ENCODE measurements at regions not wholly inside any gene's neighbourhood (a gene's known extent, or its start where the extent isn't known, plus 50 kb on each side); places are given as distances from the start of the nearest gene placed in this dataset.

GRCh38 chr3:176687754-176688153 is 509.5 kb downstream of the TBL1XR1 start:
- Histone ChIP-seq H2BK120ac (ENCODE audit: low read depth, low read length, poor library complexity, severe bottlenecking) (no peak overlapping the region), H3K79me2 (ENCODE audit: insufficient read depth, low read length) (no peaks in the 10 kb centered on the region), H2BK12ac (ENCODE audit: insufficient read length, low read depth, low read length) (no peak overlapping the region), H3T11ph (ENCODE audit: low read length) (no peak overlapping the region), H4K8ac (replicated peaks; ENCODE audit: insufficient read length, low read depth, low read length) (no peak overlapping the region), H3K27ac (ENCODE audit: insufficient read length, low read depth, low read length) (no peak overlapping the region), H2BK15ac (ENCODE audit: low read depth, low read length) (no peak overlapping the region), H3K56ac (ENCODE audit: insufficient read length, low read depth, low read length) (no peak overlapping the region), H3K9me3 (ENCODE audit: control insufficient read depth, low read depth, low read length) (no peaks in the 10 kb centered on the region), H2AK5ac (ENCODE audit: insufficient read length, low read length) (no peak overlapping the region), H3K18ac (ENCODE audit: insufficient read length, low read depth, low read length) (no peak overlapping the region), H3K14ac (ENCODE audit: insufficient read depth, low read length) (no peak overlapping the region), H4K5ac (ENCODE audit: insufficient read length, low read depth, low read length) (no peak overlapping the region), H3K23ac (ENCODE audit: insufficient read length, low read depth, low read length) (no peak overlapping the region), H3K4me1 (ENCODE audit: insufficient read depth, low read length) (no peaks in the 10 kb centered on the region), H3K27me3 (ENCODE audit: insufficient read depth, low read length) (no peaks in the 10 kb centered on the region), H4K91ac (ENCODE audit: insufficient read length, low read depth, low read length) (no peak overlapping the region), H2BK20ac (ENCODE audit: low read depth, low read length, poor library complexity, severe bottlenecking) (no peak overlapping the region), H3K23me2 (ENCODE audit: insufficient read length, low read depth, low read length, poor library complexity, severe bottlenecking) (no peaks in the 10 kb centered on the region), H4K20me1 (ENCODE audit: control insufficient read depth, insufficient read depth, insufficient read length) (no peaks in the 10 kb centered on the region), H2BK5ac (ENCODE audit: insufficient read length, low read length) (no peak overlapping the region), H2AFZ (ENCODE audit: low read length) (no peak overlapping the region), H3K9ac (ENCODE audit: extremely low read depth, insufficient read length, low read length) (no peak overlapping the region), H3K79me1 (ENCODE audit: insufficient read depth, low read depth, low read length, poor library complexity, severe bottlenecking) (no peaks in the 10 kb centered on the region), H3K4ac (ENCODE audit: low read depth, low read length) (no peak overlapping the region), H3K4me2 (ENCODE audit: insufficient read depth, insufficient read length, low read length) (no peak overlapping the region)
- no peaks in the 10 kb centered on the region for H3K4me1 Mint-ChIP-seq
- peaks cover 0 to 2% of the 10 kb centered on the region in 2 experiments; a peak in 1 of 5 replicates for H3K9me3 Mint-ChIP-seq
- H3K4me3 Mint-ChIP-seq, result no peak overlapping the region
- no peaks in the 10 kb centered on the region for H3K36me3 Mint-ChIP-seq (ENCODE audit: insufficient read depth in 1 of 3, low read depth in 3 of 3)
- TF ChIP-seq CTCF (conservative IDR thresholded peaks at IDR 0.05), result no peak
- no peaks in the 10 kb centered on the region for H3K27me3 Mint-ChIP-seq (ENCODE audit: low read depth)
- WGBS (ENCODE audit: extremely low coverage, insufficient read length, low lambda C conversion rate), result no CpG with 5 or more reads among the region's 2 CpGs
- H3K27ac Mint-ChIP-seq, result no peak overlapping the region
- no peak for DNase-seq

Data from H9 (cell line).